ENCODE measurements at regions not wholly inside any gene's neighbourhood (a gene's known extent, or its start where the extent isn't known, plus 50 kb on each side); places are given as distances from the start of the nearest gene placed in this dataset.

DNA sequence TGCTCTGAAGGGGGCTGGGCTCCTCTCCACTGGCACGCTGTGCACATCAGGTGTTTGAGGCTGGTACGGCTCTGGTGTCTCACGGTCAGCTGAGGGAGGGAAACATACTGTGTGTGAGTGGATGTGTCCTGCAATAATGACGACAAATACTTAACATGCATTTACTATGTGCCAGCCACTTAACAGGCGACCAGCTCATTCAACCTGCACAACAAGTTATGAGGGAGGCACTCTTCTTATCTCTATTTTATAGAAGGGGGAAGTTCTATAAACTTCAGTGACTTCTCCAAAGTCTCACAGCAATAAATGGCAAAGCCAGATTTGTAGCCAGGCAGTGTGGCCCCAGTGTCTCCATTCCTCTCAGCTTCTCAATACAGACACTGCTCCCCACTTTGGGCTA lies 83.1 kb upstream of the LINGO1 start:
- DNase-seq (ENCODE audit: low read depth) = no peak
- TF ChIP-seq CTCF (IDR thresholded peaks at IDR 0.05; ENCODE audit: insufficient read depth, low read length) = no peak
- H3K4me3 ChIP-seq (ENCODE audit: low read depth, low read length) = no peak overlapping the region

- DNase-seq (ENCODE audit: low read depth) = no peak
- no peak overlapping the region for H3K4me3 ChIP-seq (ENCODE audit: low read depth, low read length)
- TF ChIP-seq CTCF (IDR thresholded peaks at IDR 0.05; ENCODE audit: insufficient read depth, low read length) = no peak
Observed at GRCh38 chr15:77715051-77715450, 82.3 kb upstream of the LINGO1 start.

DNA sequence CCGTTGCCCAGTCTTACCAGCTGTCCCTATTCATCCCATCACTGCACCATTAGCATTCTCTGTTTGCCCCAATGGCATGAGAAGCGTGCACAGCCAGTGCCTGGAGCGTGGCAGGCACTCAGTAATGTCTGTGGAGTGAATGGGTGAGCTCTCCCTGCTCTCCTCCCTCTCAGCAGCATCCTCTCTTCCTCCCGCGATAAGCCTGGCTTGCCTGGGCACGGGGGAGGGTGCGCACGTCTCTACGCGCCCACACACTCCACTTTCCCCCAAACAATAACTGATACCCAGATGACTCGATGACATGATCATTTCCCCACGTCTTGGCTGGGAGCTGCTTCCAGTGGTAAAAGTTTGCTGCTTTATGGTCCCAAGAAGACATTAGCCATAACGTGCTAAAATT lies 81.8 kb upstream of the LINGO1 start:
- no peak for TF ChIP-seq CTCF (IDR thresholded peaks at IDR 0.05; ENCODE audit: insufficient read depth, low read length)
- H3K4me3 ChIP-seq (ENCODE audit: low read depth, low read length) = no peak overlapping the region
- no peak for DNase-seq (ENCODE audit: low read depth)

DNA sequence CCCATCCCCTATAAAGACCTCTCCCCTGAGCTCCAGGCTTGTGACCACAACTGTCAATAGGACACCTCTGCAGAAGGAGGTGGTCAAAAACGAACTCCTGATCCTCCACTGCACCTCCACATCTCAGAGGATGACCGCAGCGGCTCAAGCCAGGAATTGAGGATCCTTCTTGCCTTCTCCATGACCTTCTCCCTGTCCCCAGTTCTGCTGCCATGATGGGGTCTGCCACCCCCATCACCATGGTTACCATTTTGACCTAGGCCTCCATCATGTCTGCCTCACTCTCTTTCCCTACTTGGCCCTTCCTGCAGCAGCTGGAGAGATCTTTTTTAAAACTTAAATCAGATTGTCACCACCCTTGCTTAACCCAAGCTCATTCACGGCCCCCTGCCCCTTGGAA lies 81.3 kb upstream of the LINGO1 start:
- DNase-seq (ENCODE audit: low read depth) = no peak
- TF ChIP-seq CTCF (IDR thresholded peaks at IDR 0.05; ENCODE audit: insufficient read depth, low read length) = no peak
- H3K4me3 ChIP-seq (ENCODE audit: low read depth, low read length) = no peak overlapping the region

DNA sequence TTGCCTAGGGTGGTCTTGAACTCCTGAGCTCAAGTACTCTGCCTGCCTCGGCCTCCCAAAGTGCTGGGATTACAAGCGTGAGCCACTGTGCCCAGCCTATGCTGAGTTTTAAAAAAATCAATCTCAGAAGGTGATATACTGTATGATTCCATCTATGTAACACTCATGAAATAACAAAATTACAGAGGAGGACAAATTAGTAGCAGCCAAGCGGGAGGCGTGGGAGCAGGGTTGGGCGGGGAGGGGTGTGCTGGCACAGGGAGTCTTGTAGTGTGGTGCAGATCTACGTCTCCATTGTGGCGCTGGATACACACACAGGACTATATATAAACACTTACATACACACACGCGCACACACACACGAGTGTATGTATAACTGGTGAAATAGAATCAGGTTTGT lies 80.6 kb upstream of the LINGO1 start:
- H3K4me3 ChIP-seq (ENCODE audit: low read depth, low read length) = no peak overlapping the region
- no peak for TF ChIP-seq CTCF (IDR thresholded peaks at IDR 0.05; ENCODE audit: insufficient read depth, low read length)
- DNase-seq (ENCODE audit: low read depth) = no peak

- DNase-seq (ENCODE audit: low read depth) = no peak
Observed at GRCh38 chr15:77712438-77712837, 79.7 kb upstream of the LINGO1 start.

More at GRCh38 chr15:77712438-77712837, 79.7 kb upstream of the LINGO1 start:
- TF ChIP-seq CTCF (IDR thresholded peaks at IDR 0.05; ENCODE audit: insufficient read depth, low read length) = no peak
- no peak overlapping the region for H3K4me3 ChIP-seq (ENCODE audit: low read depth, low read length)
